Left renal cortex interstitium (tissue), 4 donors: ENCODE measurements at regions not wholly inside any gene's neighbourhood (a gene's known extent, or its start where the extent isn't known, plus 50 kb on each side); places are given as distances from the start of the nearest gene placed in this dataset.

Experiments used
- DNase-seq, 4 donors: peaks; one replicate each; pipeline ENCODE4 v3.0.0-alpha.2; 2013; ENCODE audit warnings: low read depth in 4 of 4, low spot score in 2 of 4, missing footprints in 1 of 4

GRCh38 chr9:115209601-115210306, 91.8 kb upstream of the TNC start:
- no peak for DNase-seq

- DNase-seq: no peak
These were observed 92.7 kb upstream of the TNC start for GRCh38 chr9:115210699-115211098.

- no peak for DNase-seq
These were observed 93.6 kb upstream of the TNC start for GRCh38 chr9:115211413-115212124.

- no peak for DNase-seq
These were observed 94.2 kb upstream of the TNC start for GRCh38 chr9:115212125-115212605.

GRCh38 chr9:115212832-115213231, 94.9 kb upstream of the TNC start:
- no peak for DNase-seq

GRCh38 chr9:115213818-115214334, 95.9 kb upstream of the TNC start:
- no peak for DNase-seq

- no peak for DNase-seq
These were observed 98.9 kb upstream of the TNC start for GRCh38 chr9:115216873-115217272.

GRCh38 chr9:115220319-115221005, 102.5 kb upstream of the TNC start:
- DNase-seq: no peak

GRCh38 chr9:115223471-115223870, 105.5 kb upstream of the TNC start:
- DNase-seq: no peak

GRCh38 chr9:115225459-115226116, 107.6 kb upstream of the TNC start:
- DNase-seq: no peak

GRCh38 chr9:115226152-115226551, 108.2 kb upstream of the TNC start:
- DNase-seq: no peak

- no peak for DNase-seq
These were observed 111.5 kb upstream of the TNC start for GRCh38 chr9:115229496-115229895.

- no peak for DNase-seq
These were observed 113.1 kb upstream of the TNC start for GRCh38 chr9:115230924-115231515.

- no peak for DNase-seq
These were observed 114.3 kb upstream of the TNC start for GRCh38 chr9:115232181-115232774.

- DNase-seq: no peak
These were observed 116.1 kb upstream of the TNC start for GRCh38 chr9:115234094-115234493.

- no peak for DNase-seq
These were observed 117.3 kb upstream of the TNC start for GRCh38 chr9:115235221-115235620.

GRCh38 chr9:115237385-115237998, 119.5 kb upstream of the TNC start:
- no peak for DNase-seq

- no peak for DNase-seq
These were observed 122.7 kb upstream of the TNC start for GRCh38 chr9:115240676-115241075.

GRCh38 chr9:115241641-115242040, 123.7 kb upstream of the TNC start:
- DNase-seq: no peak

- DNase-seq: no peak
These were observed 131.5 kb upstream of the TNC start for GRCh38 chr9:115249488-115249887.
